ENCODE measurements at regions not wholly inside any gene's neighbourhood (a gene's known extent, or its start where the extent isn't known, plus 50 kb on each side); places are given as distances from the start of the nearest gene placed in this dataset.
"Not testable (repeated sequence)": the region's sequence is repeated elsewhere in the genome, so short reads cannot be mapped to it uniquely, and the experiment has no call there.

DNA sequence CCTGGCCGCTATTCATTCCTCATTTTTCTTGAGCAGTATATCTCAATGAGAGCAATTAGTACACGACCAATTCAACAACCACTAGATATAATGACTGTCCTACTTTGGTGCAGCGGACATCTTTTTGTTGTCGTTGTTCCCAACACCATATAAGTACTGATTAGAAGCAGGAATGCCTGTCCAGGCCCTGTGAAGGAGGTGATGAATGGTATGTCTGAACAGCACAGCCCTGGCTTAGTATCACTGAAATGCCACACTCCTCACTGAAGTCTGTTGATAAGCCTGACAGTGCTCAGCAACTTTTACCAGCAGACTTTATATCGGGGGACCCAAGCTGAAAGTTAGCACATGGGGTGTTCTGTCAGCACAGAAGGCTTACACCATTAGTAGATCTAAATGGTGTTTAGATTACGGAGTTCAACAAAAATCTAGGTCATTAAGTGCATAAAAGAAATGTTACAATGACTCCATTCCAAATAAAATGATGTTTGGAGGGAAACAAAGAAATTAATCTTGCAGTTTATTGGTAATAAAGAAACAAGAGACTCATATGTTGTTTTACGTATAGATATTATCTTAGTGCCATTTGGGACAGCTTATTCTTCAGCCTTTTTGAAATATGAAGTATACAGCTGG, 228.3 kb upstream of the TTC29 start:
- no peak for DNase-seq

DNA sequence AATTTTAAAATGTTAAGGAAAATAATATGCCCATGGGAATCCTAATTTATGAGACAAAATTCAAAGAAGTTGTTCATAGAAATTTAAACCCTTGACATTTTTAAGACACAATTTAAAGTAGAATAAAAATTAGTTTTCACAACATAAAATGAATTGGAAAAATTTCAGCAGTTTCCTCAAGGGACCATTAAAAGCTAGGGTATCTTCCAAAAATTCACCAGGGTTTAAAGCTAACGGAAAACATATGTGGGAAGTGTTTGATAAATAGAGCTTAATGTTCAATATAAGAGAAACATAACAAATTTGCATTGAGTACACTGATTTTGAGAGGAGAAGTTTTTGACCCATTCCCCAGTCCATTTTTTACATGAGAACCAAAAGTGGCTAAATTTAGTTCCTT, 228.9 kb upstream of the TTC29 start:
- DNase-seq = no peak

DNA sequence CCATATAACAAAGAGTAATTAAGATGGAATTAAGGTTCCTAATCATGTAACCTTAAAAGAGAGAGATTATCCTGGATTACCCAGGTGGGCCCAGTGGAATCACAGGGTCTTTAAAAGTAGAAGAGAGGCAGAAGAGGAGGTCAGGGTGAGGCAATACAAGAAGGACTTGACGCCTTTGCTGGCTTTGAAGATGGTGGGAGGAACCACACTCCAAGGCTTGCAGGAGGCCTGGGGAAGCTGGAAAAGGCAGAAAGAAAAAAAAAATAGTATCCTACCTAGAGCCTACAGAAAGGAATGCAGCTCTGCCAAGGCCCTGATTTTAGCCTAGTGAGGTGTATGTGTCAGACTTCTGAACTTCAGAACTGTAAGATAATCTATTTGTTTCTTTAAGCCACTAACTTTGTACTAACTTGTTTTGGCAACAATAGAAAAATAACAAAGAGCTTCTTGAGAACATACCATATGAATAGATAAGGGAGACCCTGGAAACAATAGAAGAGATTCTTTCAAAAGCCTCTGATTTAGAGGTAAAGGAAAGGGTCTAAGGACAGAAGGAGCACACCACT, 229.9 kb upstream of the TTC29 start:
- no peak for DNase-seq

DNA sequence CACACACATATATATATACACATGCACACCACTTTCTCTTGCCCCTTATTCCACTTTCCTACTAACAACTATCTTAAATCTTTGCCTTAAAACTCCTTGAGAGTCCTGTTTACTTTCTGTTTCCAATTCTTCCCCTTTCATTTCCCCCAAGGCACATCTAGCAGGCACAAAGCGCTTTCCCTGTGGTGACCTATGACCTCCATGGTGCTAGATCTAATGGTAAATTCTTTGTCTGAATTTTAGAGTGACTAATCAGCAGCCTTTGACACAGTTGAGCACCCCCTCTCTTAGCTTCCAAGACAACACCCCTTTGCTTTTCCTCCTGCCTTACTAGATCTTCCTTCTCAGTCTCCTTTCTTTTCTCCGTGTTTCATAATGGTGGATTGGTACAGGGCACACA, 236.4 kb upstream of the TTC29 start:
- no peak for DNase-seq

DNA sequence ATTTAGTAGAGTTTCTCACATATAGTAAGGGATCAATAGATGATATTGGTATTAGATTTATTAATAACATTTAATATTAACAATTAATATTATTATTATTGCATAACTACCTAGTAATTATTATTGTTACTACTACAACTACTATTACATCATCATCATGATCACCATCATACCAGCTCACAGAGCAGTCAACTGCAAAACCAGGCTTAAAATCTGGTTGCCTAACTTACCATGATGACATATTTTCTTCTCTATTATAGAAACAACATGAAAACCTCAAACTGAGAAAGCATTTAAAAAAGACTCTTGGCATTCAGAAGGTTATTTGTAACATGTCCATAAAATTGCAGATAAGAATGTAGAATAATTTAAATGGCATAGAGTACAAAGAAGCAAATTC, 247.0 kb upstream of the TTC29 start:
- no peak for DNase-seq

DNA sequence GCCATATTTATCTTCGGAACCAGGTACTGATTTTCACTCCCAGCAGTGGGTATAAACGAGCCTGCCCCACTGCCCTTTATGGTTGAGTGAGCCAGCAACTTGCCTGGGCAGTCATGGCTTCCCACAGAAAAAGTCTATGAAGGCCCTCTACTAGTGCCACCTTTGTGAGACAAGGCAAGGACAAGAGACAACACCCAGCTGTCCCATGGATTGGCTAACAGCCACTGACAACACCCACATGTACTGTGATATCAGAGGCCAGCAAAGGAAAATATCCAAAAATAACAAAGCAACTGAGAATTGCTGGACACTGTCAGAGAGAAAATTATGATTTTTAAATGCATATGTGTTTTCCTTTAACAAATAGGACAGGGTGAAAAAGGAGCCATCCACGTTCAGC, 248.4 kb upstream of the TTC29 start:
- DNase-seq = no peak

DNA sequence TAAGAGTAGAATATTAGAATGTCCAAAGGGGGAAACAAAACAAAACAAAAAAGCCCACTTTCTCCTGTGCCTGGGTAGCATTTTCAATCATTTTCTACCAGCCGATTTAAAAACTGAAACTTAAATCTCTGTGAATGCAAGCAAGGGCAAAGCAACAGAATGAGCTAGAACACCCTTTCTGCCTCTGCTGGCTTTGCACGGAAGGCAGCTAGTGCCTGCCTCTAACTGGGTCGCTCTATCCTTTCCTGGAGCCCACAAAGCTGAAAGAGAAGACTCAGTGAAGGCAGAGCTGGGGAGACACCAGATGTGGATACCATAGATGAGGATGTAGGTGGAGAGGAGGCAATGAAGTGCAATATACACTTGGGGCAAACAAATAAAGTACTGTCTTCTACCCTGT, 248.9 kb upstream of the TTC29 start:
- DNase-seq = no peak

DNA sequence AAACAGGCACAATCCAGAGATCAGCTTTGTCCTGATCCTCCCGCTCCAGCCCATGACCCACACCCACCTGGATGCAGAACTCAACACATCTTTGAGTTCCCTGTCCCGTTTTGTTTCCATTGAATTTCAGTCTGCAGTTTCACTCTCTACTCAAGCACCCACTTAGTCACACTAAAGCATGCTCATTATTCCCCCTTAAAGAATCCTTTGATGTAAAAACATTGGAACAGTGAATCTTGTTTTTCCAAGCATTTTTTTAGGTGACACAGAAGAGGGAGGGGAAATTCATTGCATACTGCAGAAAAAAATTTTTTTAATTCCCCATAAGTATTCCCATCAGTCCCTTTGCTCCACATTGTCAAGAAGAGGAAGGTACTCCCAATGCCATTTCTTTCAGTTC, 249.7 kb upstream of the TTC29 start:
- DNase-seq = no peak

DNA sequence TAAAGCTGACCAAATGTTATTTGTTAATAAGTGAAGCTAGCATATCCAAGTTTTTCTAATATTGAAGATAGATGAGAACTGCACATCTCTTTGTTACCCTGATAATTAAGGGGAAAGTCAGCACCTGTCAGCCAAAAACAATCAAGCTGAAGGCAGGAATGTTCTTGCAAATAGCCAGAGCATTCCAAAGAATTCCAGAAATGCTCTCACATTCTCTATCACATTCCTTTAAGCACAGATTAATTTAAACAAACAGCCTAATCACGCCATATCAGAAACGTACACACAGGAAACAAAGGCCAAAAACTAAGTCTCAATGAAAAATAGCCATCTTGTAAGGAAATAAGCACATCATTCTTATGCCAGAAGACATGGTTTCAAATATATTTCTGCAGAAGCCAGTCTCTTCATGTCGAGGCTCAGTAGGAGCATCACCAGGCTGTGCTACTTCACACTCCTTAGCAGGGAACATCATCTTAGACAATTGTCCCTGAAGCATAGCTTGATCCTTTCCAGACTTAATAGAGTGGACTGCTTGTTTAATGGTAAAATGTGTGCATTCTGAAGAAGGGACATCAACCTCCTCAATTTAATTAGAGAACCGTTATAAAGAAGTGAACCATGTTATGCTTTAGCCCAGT, 252.9 kb upstream of the TTC29 start:
- no peak for DNase-seq

DNA sequence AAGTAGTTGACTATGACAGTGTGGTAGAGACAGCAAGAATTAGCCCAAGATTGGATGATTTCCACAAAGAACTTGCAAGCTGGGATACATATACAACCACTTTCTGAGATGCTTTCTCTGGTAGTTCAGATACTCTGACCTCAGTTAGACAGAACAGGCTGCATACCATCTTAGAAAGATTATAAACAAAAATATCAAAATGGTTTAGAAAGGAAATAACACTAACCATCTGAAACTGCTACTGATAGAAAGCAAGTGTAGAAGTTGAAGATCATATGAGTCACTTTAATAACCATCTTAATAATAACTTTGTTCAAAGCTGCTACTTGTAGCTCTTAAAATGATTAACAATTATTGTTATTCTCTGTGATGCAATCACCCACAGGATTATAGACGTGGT, 255.4 kb upstream of the TTC29 start:
- no peak for DNase-seq

DNA sequence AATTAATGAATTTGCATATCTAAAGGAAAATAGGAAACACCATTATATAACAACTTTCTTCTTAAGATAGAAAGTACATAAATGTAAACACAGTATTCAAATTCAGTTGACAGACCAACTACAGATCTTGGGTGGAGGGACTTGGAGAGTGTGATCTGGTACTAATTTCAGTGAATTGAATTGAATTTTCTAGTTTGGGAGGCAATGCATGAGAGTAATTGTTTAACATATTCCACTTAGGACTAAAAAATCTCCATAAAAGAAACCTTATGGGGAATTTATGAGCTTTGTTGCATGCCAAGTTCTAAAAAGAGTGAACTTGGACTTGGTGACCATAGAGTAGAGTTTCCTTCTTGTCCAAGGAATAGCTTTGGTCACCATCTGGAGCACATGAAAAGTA, 261.1 kb upstream of the TTC29 start:
- DNase-seq = no peak

DNA sequence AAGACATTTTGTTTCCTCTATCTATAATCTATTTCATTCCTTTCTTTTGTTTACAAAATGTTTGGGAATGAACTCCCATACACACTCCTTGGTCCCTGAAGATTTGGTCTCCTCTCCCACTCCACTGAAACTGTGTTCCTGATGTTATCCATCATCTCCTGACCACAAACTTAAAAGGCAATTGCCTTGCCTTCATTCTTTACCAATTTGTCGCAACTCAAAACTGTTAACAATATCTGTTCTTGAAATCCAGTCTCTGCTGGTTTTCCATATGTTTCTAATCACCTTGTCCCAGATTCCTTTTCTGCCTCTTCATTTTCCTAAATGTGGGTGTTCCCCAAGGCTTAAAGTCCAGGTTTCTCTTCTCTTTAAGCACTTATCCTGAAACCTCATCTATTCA, 262.2 kb upstream of the TTC29 start:
- no peak for DNase-seq

DNA sequence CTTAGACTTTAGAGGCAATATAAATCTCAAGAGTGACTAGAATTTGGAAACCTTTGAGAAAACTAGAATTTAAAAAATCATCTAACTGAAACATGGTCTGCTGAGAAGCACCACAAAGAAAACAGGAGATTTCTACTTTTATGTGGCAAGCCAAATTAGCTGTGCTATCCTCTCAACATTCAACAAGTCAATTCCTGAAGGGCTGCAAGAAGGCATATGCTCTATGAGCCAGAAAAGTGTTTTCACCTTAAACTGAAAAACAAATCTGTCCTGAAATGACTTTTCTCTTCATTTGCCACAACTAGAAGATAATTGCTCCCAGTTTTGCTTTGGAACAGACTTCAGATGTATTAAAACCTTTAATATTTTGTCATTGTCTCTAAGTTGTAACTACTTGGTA, 263.2 kb upstream of the EDNRA start:
- no peak for DNase-seq

DNA sequence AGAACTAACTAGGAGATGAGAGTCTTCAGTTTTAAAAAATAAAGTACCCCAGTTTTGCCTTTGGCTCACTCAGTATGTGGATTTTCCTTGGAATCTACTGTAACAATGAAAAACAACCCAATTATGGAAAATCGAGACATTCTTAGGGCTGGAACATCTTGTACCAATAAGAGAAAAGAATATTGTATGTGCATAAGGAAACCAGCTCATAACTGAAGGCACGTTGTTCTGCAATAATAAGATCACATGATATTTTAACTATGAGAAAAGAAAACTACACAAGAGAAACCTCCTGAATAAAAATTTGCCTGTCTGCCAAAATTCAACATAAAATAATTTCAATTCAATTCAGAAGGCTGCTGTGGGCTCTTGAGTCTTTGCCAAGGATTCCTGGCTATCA, 261.8 kb upstream of the EDNRA start:
- no peak for DNase-seq

DNA sequence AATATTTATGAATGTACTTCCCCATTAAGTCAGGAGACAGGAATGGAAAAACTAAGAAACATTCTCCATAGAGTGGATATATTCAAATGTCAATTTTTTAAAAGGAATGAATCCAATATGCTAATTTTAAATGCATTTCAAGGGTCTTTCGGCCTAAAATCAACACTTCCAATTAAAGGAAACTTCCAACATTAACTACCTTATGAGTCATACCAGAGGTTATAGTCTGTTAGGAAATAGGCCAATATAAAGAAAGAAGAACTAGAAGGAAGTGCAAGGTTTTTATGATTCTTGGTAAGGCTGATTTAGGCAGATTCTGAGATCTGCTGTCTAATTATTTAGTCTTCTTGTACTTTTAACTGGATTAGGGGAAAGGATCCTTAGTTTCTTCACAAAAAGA, 260.1 kb upstream of the EDNRA start:
- no peak for DNase-seq

DNA sequence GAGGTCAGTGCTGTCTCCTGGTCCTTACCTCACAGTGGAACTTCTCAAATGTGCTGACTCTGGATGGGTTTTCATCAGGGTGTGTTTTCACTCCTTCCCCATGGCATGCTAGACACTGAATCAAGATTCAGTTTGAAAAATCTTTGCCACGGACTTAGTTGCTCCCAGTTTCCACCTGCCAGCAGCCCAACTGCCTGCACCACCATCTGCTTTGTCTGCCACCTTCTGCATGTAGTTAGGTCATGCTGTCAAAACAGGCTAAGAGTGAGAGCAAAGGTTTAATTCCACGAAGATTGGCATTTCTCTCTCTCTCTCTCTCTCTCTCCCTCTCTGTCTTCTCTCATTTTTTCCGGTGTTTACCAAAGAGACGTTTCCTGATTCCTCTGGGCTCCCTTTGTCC, 258.0 kb upstream of the EDNRA start:
- no peak for DNase-seq

DNA sequence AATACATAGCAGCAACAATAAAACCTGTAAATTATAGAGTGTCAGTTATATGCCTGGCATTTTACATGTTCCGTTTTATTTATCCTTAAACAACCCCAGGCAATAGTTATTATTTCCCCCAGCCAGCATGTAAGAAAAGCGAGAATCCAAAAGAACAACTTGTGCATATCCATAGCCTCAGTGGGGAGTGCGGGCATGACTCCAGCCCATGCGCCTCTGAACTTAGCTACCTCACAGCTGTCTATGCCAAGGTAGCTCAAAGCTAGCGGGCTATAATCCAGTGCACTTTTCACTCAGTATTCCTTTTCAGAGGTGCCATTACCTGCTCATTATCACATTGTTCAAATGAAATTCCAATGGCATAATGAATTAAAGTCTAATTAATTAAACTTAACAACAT, 257.3 kb upstream of the EDNRA start:
- DNase-seq = no peak

DNA sequence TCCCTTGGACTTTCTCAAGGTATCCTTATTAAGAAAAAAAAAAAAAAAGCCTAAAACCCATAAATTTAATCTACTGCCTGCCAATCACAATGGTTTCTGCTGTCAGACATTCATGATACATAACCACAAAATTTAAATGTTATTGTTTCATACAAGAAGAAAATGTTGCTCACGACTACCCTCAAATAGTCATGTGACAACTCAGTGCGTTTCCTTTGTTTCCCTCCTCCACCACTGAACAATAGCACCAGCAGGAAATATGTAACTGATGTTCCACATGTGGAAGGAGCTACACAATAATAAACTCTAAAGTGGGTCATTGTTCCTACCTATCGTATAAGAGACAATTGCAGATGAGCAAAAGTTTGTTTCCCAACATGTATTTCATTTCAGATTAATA, 244.1 kb upstream of the EDNRA start:
- no peak for DNase-seq

DNA sequence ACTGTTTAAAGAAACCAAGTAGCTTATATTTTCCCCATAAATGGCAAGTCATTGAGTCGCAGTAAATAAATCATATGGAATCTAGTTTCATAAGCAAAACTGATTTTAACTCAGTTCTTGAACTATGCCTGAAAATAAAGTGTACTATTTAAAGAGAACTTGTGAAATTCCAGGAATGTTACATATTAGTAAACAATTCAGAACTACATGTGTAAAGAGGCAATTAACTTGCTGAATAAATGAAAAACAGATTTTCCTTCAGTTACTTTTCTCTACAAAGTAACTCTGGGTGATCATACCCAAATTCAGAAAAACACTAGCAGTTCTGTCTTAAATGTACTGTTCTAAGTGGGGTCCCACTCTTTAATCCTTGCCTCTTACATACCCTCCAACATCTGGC, 236.1 kb upstream of the EDNRA start:
- no peak for DNase-seq

DNA sequence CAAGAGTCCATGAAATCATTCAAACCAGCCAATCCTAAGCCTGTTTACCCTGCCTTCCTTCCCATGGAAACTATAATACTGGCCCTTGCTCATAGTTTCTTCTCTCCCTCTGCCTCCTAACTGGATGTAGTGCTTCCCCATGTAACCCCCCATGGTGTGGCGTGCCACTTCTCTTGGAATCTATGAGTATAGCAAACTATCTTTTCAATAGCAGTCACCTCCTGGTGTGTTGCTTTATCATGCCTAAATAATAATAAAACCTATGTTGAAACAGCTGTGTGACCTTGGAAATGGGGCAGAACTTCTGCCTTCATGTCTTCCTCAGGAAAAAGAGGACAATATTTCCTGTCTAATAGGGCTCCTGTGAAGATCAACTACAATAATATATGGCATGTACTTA, 234.8 kb upstream of the EDNRA start:
- DNase-seq = no peak

DNA sequence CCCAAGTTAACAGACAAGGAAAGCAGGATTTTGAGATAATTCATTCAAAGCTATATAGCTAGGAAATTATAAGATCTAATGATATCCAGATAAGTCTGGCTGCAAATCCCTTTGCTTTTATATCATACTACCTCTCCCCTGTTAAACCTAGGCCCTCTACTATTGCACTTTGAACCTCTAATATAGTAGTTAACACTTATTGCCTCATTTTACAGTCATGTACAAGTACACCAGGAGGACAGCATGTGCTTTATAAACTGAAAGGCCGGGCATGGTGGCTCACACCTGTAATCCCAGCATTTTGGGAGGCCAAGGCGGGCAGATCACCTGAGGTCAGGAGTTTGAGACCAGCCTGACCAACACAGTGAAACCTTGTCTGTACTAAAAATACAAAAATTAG, 234.4 kb upstream of the EDNRA start:
- not testable (repeated sequence) for DNase-seq

DNA sequence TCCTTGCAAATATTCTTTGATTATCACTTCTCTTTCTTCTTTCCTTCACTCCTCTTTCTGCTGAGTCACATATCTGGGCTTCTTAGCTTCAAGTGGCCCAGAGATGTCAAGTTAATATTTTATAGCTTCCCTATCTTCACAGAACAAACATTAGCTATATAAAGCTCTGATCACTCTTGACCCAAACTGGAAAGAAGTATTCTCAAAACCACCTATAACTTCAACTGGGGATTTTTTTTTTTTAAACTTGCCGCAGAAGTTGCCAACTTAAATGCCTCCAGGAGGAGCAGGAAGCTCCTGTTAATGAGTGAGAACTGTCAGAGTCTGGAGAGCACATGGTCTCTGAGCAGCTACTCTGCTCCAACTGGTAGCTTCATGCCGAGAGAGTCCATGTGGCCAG, 233.3 kb upstream of the EDNRA start:
- no peak for DNase-seq

DNA sequence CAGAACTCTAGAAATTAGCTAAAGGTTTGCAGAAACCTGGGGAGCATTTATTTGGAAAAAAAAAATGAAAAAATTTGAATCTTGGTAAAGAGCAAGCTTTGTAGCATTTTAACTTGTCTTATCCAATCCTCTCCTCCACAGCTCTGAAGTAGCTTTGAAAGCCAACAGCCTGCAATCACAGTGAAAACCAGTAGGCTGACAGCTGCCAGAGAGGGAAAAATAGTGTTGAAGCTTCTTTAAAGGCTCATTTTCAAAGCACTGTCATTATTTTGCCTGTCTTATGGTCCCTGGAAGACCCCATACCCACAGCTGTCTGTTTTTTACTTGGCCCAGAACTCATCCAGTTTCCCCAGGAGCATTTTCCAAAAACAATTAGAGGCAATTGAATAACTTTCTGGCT, 230.8 kb upstream of the EDNRA start:
- DNase-seq = no peak

DNA sequence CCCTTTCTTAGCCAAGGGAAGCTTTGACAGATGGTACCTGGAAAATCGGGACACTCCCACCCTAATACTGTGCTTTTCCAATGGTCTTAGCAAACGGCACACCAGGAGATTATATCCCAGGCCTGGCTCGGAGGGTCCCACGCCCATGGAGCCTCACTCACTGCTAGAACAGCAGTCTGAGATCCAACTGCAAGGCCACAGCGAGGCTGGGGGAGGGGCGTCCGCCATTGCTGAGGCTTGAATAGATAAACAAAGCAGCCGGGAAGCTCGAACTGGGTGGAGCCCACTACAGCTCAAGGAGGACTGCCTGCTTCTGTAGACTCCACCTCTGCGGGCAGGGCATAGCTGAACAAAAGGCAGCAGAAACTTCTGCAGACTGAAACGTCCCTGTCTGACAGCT, 225.6 kb upstream of the EDNRA start:
- not testable (repeated sequence) for DNase-seq

DNA sequence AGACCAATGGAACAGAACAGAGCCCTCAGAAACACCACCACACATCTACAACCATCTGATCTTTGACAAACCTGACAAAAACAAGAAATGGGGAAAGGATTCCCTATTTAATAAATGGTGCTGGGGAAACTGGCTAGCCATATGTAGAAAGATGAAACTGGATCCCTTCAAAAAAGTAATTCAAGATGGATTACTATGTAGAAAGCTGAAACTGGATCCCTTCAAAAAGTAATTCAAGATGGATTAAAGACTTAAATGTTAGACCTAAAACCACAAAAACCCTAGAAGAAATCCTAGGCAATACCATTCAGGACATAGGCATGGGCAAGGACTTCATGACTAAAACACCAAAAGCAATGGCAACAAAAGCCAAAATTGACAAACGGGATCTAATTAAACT, 221.6 kb upstream of the EDNRA start:
- DNase-seq = not testable (repeated sequence)

Measured in NCI-H2029 treated with DMSO at 0.1 percent for 48 hours (cell line).